Bronchial epithelial cell (primary cell): ENCODE measurements at regions not wholly inside any gene's neighbourhood (a gene's known extent, or its start where the extent isn't known, plus 50 kb on each side); places are given as distances from the start of the nearest gene placed in this dataset.
"Not testable (repeated sequence)": the region's sequence is repeated elsewhere in the genome, so short reads cannot be mapped to it uniquely, and the experiment has no call there.

Source experiments
- DNase-seq: peaks from one replicate; pipeline ENCODE4 v3.0.0-alpha.2; 2010; ENCODE audit warnings: low read depth
- FAIRE-seq: peaks from 2 replicates; lab custom pipeline; 2011; peaks lifted over from hg19 to GRCh38; lab: Jason Lieb, UNC
- H3K27me3 ChIP-seq: 2 replicates; pipeline ENCODE4 v1.5.1; 2011; ENCODE audit warnings: low read length; ENCODE audit not compliant: control insufficient read depth, insufficient read depth
- H3K36me3 ChIP-seq: 2 replicates; pipeline ENCODE4 v1.5.1; 2011; ENCODE audit warnings: low read length; ENCODE audit not compliant: control insufficient read depth, insufficient read depth
- H3K4me3 ChIP-seq: 2 replicates; pipeline ENCODE4 v1.5.1; 2011; ENCODE audit warnings: mild to moderate bottlenecking, low read depth, low read length, control low read depth
- TF ChIP-seq, protein P1 (sequence below): IDR thresholded peaks from 2 replicates; pipeline ENCODE4 v1.5.1; 2011; ENCODE audit warnings: mild to moderate bottlenecking, moderate library complexity, low read length, control low read depth, inconsistent platforms; ENCODE audit not compliant: insufficient read depth, severe bottlenecking

DNA sequence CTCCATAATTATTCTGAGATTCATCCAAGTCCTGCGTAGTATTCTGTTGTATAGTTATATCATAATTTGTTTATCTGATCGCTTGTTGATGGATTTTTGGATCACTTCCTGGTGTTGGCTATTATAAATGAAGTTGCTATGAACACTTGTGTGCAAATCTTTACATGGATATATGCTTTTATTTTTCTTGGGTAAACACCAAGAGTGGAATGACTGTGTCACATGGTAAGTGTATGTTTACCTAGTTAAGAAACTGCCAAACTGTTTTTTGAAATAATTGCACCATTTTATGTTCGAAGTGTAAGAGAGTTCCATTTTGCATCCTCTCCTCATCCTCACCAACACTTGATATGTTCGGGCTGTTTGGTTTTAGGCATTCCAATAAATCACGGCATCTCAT lies 360.4 kb upstream of the FRG2C start:
- DNase-seq (no peak), FAIRE-seq (peak; percentile 18)
- no peaks in the 10 kb centered on the region for H3K27me3 ChIP-seq

DNA sequence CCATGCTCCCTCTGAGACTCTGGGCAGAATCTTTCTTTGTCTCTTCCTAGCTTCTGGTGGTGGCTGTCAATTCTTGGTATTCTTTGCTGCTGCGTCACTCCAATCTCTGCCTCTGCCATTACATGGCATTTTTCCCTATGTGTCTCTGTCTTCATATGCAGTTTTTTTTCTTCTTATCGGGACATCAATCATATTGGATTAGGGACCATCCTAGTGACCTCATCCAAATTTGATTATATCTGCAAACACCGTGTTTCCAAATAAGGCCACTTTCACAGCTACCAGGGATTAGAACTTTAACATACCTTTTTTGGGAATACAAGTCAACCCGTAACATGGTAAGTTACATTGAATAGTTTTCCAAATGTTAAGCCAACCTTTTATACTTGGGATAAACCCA lies 358.2 kb upstream of the FRG2C start:
- no peaks in the 10 kb centered on the region for H3K27me3 ChIP-seq
- DNase-seq (no peak), FAIRE-seq (no peak)
- TF ChIP-seq, protein P1, sequence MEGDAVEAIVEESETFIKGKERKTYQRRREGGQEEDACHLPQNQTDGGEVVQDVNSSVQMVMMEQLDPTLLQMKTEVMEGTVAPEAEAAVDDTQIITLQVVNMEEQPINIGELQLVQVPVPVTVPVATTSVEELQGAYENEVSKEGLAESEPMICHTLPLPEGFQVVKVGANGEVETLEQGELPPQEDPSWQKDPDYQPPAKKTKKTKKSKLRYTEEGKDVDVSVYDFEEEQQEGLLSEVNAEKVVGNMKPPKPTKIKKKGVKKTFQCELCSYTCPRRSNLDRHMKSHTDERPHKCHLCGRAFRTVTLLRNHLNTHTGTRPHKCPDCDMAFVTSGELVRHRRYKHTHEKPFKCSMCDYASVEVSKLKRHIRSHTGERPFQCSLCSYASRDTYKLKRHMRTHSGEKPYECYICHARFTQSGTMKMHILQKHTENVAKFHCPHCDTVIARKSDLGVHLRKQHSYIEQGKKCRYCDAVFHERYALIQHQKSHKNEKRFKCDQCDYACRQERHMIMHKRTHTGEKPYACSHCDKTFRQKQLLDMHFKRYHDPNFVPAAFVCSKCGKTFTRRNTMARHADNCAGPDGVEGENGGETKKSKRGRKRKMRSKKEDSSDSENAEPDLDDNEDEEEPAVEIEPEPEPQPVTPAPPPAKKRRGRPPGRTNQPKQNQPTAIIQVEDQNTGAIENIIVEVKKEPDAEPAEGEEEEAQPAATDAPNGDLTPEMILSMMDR: no peak
- H3K4me3 ChIP-seq: no peak overlapping the region
- H3K36me3 ChIP-seq: no peaks in the 10 kb centered on the region

More for the DNA sequence above, 360.4 kb upstream of the FRG2C start:
- Histone ChIP-seq H3K36me3 (no peaks in the 10 kb centered on the region), H3K4me3 (no peak overlapping the region)
- TF ChIP-seq, protein P1: no peak

DNA sequence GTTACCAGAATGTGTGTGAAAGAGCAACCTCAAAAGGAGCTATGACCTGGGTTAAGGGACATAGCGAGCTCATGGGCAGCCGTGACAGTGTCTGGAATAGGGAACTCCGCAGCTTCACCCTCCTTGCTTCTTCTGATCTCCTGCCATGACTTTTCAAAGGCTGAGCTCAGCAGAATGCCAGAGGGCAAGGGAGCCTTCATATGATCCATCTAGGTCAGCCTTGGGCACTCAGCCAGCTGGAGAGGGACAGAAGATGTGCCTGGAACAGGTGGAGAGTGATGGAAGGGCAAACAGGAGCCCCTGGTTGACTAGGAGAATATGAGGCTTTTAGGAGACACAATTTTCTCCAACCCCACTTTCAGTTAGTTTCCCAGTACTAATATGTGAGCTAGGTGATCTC lies 352.8 kb upstream of the FRG2C start:
- FAIRE-seq: peak; percentile 50
- H3K36me3 ChIP-seq, H3K4me3 ChIP-seq, DNase-seq, H3K27me3 ChIP-seq: not testable (repeated sequence)

DNA sequence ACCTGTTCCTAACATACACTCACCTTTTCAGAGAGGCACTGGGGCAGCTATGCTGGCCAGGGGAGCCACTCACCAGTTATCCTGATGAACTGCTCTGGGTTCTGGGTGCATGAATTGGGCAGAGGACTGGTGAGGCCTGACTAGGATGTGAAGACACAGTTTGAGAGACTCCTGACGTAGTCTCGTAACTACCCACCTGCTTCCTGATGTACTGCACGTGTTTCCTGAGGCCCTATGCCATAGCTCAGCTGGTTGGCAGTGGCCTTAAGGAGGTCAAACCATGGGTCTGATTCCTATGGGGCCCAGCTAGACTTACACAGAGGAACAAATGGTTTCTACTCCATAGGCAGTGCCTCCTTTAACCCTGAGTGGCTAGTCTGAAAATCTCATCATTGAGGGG lies 351.7 kb upstream of the FRG2C start:
- H3K27me3 ChIP-seq, H3K36me3 ChIP-seq, H3K4me3 ChIP-seq, DNase-seq: not testable (repeated sequence)
- peak; percentile 98 for FAIRE-seq

DNA sequence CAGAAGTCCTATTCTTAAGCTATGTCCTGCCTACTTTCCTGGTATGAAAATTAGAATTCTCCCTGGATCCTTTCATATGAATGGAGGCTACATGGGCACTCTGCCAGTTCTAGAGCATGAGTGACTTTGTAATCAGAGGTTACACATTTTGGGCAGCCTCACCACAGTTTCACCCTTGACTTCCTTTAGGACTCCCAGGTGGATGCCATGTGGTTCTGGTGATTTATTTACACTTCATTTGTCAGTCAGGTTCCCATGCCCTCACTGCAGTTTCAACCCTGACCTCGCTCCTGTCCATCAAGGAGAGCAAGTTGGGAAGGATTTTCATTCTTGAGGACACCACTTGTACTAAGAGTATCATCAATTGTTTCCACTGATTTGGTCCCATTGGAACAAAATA lies 344.4 kb upstream of the FRG2C start:
- not testable (repeated sequence) for H3K4me3 ChIP-seq, H3K36me3 ChIP-seq, DNase-seq, H3K27me3 ChIP-seq
- FAIRE-seq: peak; percentile 66

DNA sequence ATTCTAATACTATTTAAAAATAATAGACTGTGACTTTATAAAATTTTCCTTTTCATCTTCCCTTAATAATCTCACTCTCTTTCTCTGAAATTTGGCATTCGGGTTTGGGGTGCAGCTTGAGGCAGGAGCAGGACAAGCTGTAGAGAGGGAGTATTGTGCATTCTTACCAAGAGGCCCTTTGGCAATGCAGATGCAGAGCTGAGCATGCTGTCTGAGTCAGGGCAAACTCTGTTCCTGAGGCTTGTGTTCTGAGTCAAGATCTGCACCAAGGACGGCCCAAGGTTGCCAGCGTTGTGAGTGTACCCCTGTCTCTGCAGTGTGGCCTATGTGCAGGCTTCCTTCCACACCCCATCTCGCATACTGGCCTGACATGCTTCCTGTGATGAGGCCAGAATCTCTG lies 343.8 kb upstream of the FRG2C start:
- FAIRE-seq (peak; percentile 91), DNase-seq (no peak)
- Histone ChIP-seq H3K4me3 (no peak overlapping the region), H3K27me3 (no peaks in the 10 kb centered on the region), H3K36me3 (no peaks in the 10 kb centered on the region)
- TF ChIP-seq, protein P1: no peak

DNA sequence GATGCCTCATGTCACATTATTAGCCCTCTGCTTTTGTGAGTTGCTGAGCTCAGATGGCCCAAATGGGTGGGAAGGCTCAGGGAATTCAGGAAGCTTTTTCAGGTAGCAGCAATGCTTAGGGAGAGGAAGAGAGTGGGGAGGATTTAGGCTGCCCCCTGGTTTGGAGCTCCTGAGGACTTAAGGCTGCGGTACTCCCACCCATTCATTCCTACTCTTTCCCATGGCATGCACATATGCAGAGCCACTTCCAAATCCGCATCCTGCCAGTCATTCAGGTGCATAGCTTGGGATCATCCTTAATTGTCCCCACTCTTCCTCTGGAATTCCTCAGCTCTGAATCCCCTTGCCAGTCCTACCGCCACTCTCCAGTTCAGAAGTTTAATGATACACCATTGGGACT lies 343.1 kb upstream of the FRG2C start:
- Histone ChIP-seq H3K4me3 (no peak overlapping the region), H3K36me3 (no peaks in the 10 kb centered on the region), H3K27me3 (no peaks in the 10 kb centered on the region)
- TF ChIP-seq, protein P1: no peak
- FAIRE-seq (no peak), DNase-seq (no peak)

DNA sequence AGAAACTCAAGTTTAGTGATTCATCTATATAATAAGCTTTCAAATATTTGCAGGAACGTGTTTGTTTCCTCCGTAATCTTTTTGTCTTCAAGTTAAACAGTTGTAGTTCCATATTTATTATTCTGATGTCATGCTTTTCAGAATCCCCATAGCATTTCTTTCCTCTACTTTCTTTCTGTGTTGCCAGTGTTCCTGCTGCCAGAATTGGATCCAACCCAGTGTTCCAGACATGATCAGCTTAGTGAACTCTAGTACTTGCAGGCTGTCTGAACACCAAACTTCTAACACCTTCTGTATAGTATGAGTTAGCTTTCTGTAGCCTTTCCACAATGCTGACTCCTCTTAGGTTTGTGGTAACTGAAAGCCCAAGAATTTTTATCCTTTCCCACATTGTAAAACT lies 340.2 kb upstream of the FRG2C start:
- H3K36me3 ChIP-seq, H3K27me3 ChIP-seq, H3K4me3 ChIP-seq, DNase-seq, FAIRE-seq: not testable (repeated sequence)
